Prostate gland (tissue), 2 donors: ENCODE measurements at regions not wholly inside any gene's neighbourhood (a gene's known extent, or its start where the extent isn't known, plus 50 kb on each side); places are given as distances from the start of the nearest gene placed in this dataset.

Experiments
- POLR2AphosphoS5 ChIP-seq: sonication (generic); formaldehyde crosslinking; IDR thresholded peaks from one replicate; pipeline ENCODE4 v1.6.1; 2017; ENCODE audit warnings: antibody characterized with exemption
- TF ChIP-seq, protein P1 (sequence below), 4 experiments: fragments of 200-600 bp in 2 of 4; fragments of 450-650 bp in 2 of 4; sonication (generic) in 2 of 4; IDR thresholded peaks; 1 replicate in 3 of 4; 2 replicates in 1 of 4; pipeline ENCODE4 v1.5.1; 2016 to 2019; ENCODE audit warnings: antibody characterized with exemption in 4 of 4, mild to moderate bottlenecking in 2 of 4, moderate library complexity in 2 of 4

GRCh38 chr5:68643064-68643463, 427.5 kb downstream of the PIK3R1 start:
- TF ChIP-seq POLR2AphosphoS5 = no peak
- TF ChIP-seq, protein P1, sequence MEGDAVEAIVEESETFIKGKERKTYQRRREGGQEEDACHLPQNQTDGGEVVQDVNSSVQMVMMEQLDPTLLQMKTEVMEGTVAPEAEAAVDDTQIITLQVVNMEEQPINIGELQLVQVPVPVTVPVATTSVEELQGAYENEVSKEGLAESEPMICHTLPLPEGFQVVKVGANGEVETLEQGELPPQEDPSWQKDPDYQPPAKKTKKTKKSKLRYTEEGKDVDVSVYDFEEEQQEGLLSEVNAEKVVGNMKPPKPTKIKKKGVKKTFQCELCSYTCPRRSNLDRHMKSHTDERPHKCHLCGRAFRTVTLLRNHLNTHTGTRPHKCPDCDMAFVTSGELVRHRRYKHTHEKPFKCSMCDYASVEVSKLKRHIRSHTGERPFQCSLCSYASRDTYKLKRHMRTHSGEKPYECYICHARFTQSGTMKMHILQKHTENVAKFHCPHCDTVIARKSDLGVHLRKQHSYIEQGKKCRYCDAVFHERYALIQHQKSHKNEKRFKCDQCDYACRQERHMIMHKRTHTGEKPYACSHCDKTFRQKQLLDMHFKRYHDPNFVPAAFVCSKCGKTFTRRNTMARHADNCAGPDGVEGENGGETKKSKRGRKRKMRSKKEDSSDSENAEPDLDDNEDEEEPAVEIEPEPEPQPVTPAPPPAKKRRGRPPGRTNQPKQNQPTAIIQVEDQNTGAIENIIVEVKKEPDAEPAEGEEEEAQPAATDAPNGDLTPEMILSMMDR (IDR thresholded peaks at IDR 0.05) = no peak
